DND-41 (cell line): ENCODE measurements at regions not wholly inside any gene's neighbourhood (a gene's known extent, or its start where the extent isn't known, plus 50 kb on each side); places are given as distances from the start of the nearest gene placed in this dataset.
A peak's percentile ranks its signal among the peaks of the same experiment; 100 is the strongest.

Experiments
- ATAC-seq: fragments of 200-7000 bp; cut with Tn5 transposase; 3 replicates; pipeline ENCODE4 v1.9.1; 2021; ENCODE audit warnings: low read depth; ENCODE audit not compliant: insufficient read depth
- DNase-seq: peaks from one replicate; pipeline ENCODE4 v3.0.0-alpha.2; 2020
- H2AFZ ChIP-seq: 2 replicates; pipeline ENCODE4 v1.6.0; 2012; ENCODE audit warnings: low read depth, low read length
- H3K27ac ChIP-seq: 2 replicates; pipeline ENCODE4 v1.5.1; 2012; ENCODE audit warnings: low read length, inconsistent platforms
- H3K27me3 ChIP-seq: fragments of 200-600 bp; sonication (generic); 2 replicates; pipeline ENCODE4 v1.6.0; 2012; ENCODE audit warnings: low read length, mild to moderate bottlenecking, inconsistent platforms; ENCODE audit not compliant: insufficient read depth, poor library complexity
- H3K36me3 ChIP-seq: 2 replicates; pipeline ENCODE4 v1.5.1; 2012; ENCODE audit warnings: low read length, inconsistent platforms; ENCODE audit not compliant: insufficient read depth
- H3K4me1 ChIP-seq: 2 replicates; pipeline ENCODE4 v1.5.1; 2012; ENCODE audit warnings: mild to moderate bottlenecking, low read length; ENCODE audit not compliant: insufficient read depth
- H3K4me2 ChIP-seq: 2 replicates; pipeline ENCODE4 v1.6.0; 2012; ENCODE audit warnings: mild to moderate bottlenecking, moderate library complexity, low read length, inconsistent platforms; ENCODE audit not compliant: insufficient read depth
- H3K4me3 ChIP-seq, 2 experiments: fragments of 200-600 bp in 1 of 2; shearing (Covaris generic) in 1 of 2; 2 replicates each; pipeline ENCODE4 v1.5.1; 2012 to 2016; ENCODE audit warnings: inconsistent platforms in 2 of 2, low read length in 2 of 2, mild to moderate bottlenecking in 2 of 2, low read depth in 1 of 2, moderate library complexity in 1 of 2
- H3K79me2 ChIP-seq: 2 replicates; pipeline ENCODE4 v1.6.0; 2012; ENCODE audit warnings: low read length, inconsistent platforms; ENCODE audit not compliant: insufficient read depth
- H3K9ac ChIP-seq: 2 replicates; pipeline ENCODE4 v1.6.0; 2012; ENCODE audit warnings: low read depth, mild to moderate bottlenecking, inconsistent platforms, low read length, moderate library complexity
- H3K9me3 ChIP-seq: 2 replicates; pipeline ENCODE4 v1.5.1; 2012; ENCODE audit warnings: low read length, moderate library complexity, mild to moderate bottlenecking, inconsistent platforms; ENCODE audit not compliant: insufficient read depth, severe bottlenecking
- H4K20me1 ChIP-seq: 2 replicates; pipeline ENCODE4 v1.6.0; 2012; ENCODE audit warnings: low read length; ENCODE audit not compliant: insufficient read depth
- CTCF ChIP-seq: IDR thresholded peaks from 2 replicates; pipeline ENCODE4 v1.5.1; 2012; ENCODE audit warnings: borderline replicate concordance, low read length, moderate library complexity, mild to moderate bottlenecking; ENCODE audit not compliant: poor library complexity, severe bottlenecking; ENCODE audit errors: extremely low read depth
- EZH2 ChIP-seq: IDR thresholded peaks from 3 replicates; pipeline ENCODE4 v1.6.1; 2012; ENCODE audit warnings: borderline replicate concordance, low read depth, mild to moderate bottlenecking, moderate library complexity, low read length, inconsistent platforms; ENCODE audit not compliant: severe bottlenecking

- no peak overlapping the region for H2AFZ ChIP-seq
- H3K27me3 ChIP-seq, result no peaks in the 10 kb centered on the region
- no peaks in the 10 kb centered on the region for H4K20me1 ChIP-seq
- ATAC-seq, result no peak
- TF ChIP-seq EZH2 (no peak), CTCF (no peak)
- H3K9me3 ChIP-seq, result no peaks in the 10 kb centered on the region
- no peak for DNase-seq
- no peak overlapping the region for H3K4me2 ChIP-seq
- no peaks in the 10 kb centered on the region for H3K4me1 ChIP-seq
- H3K36me3 ChIP-seq, result no peaks in the 10 kb centered on the region
- H3K4me3 ChIP-seq, result no peak overlapping the region
- no peak overlapping the region for H3K27ac ChIP-seq
- no peak overlapping the region for H3K9ac ChIP-seq
- no peaks in the 10 kb centered on the region for H3K79me2 ChIP-seq
Measured at GRCh38 chr17:45645330-45645729, 138.8 kb upstream of the CRHR1 start.

- no peak overlapping the region for H3K9ac ChIP-seq
- H3K36me3 ChIP-seq, result no peaks in the 10 kb centered on the region
- TF ChIP-seq EZH2, result no peak
- no peak for TF ChIP-seq CTCF
- no peak overlapping the region for H3K4me2 ChIP-seq
- DNase-seq (no peak), ATAC-seq (0 out of 3 replicates have a peak, but pooled peaks have one; percentile 29)
- no peaks in the 10 kb centered on the region for H4K20me1 ChIP-seq
- H3K27me3 ChIP-seq, result no peaks in the 10 kb centered on the region
- H3K79me2 ChIP-seq, result no peaks in the 10 kb centered on the region
- no peak overlapping the region for H2AFZ ChIP-seq
- no peak overlapping the region for H3K4me3 ChIP-seq
- no peaks in the 10 kb centered on the region for H3K9me3 ChIP-seq
- no peaks in the 10 kb centered on the region for H3K4me1 ChIP-seq
- no peak overlapping the region for H3K27ac ChIP-seq
Measured at GRCh38 chr17:45646288-45646988, 137.7 kb upstream of the CRHR1 start.

- no peak for ATAC-seq
- Histone ChIP-seq H3K4me3 (no peak overlapping the region), H3K27ac (no peak overlapping the region), H2AFZ (no peak overlapping the region), H3K9me3 (no peaks in the 10 kb centered on the region), H3K4me2 (no peak overlapping the region), H3K9ac (no peak overlapping the region), H4K20me1 (no peaks in the 10 kb centered on the region), H3K27me3 (no peaks in the 10 kb centered on the region), H3K4me1 (no peaks in the 10 kb centered on the region), H3K36me3 (no peaks in the 10 kb centered on the region), H3K79me2 (no peaks in the 10 kb centered on the region)
- TF ChIP-seq CTCF, result peak; percentile 37
- no peak for TF ChIP-seq EZH2
- DNase-seq, result no peak
Measured at GRCh38 chr17:45648642-45649041, 135.5 kb upstream of the CRHR1 start.
